HEK293 (cell line): ENCODE measurements at regions not wholly inside any gene's neighbourhood (a gene's known extent, or its start where the extent isn't known, plus 50 kb on each side); places are given as distances from the start of the nearest gene placed in this dataset.
"Not testable (repeated sequence)": the region's sequence is repeated elsewhere in the genome, so short reads cannot be mapped to it uniquely, and the experiment has no call there.

Experiments
- CTCF ChIA-PET: fragments of 350-600 bp; formaldehyde crosslinking; extraction: SDS; loops from one replicate; lab custom pipeline; 2021; ENCODE audit warnings: antibody characterized with exemption; lab: Yijun Ruan, JAX
- POLR2A ChIA-PET: fragments of 300-600 bp; formaldehyde crosslinking; extraction: SDS; loops from one replicate; lab custom pipeline; 2020; ENCODE audit warnings: antibody characterized with exemption, inconsistent platforms; lab: Yijun Ruan, JAX
- H3K27ac ChIP-seq: fragments of 200-500 bp; sonication (Bioruptor generic); 2 replicates; pipeline ENCODE4 v1.5.1; 2014; ENCODE audit warnings: low read depth, low read length, control low read depth, inconsistent platforms; ENCODE audit errors: extremely low read depth
- H3K36me3 ChIP-seq, 2 experiments: fragments of 200-500 bp in 1 of 2; sonication (Bioruptor generic) in 1 of 2; 1 replicate in 1 of 2; 2 replicates in 1 of 2; pipeline ENCODE4 v1.5.1; 2014 to 2017; ENCODE audit warnings: inconsistent platforms in 2 of 2, low read length in 2 of 2; ENCODE audit not compliant: control insufficient read depth in 2 of 2, insufficient read depth in 1 of 2
- H3K4me1 ChIP-seq: fragments of 200-500 bp; sonication (Bioruptor generic); 2 replicates; pipeline ENCODE4 v1.5.1; 2014; ENCODE audit warnings: mild to moderate bottlenecking, low read length, inconsistent platforms; ENCODE audit not compliant: control insufficient read depth, insufficient read depth
- H3K4me3 ChIP-seq: 2 replicates; pipeline ENCODE4 v1.5.1; 2011; ENCODE audit warnings: low read depth, mild to moderate bottlenecking, control low read depth, low read length, moderate library complexity
- H3K9me3 ChIP-seq: fragments of 200-500 bp; sonication (Bioruptor generic); 2 replicates; pipeline ENCODE4 v1.5.1; 2014; ENCODE audit warnings: low read depth, low read length, inconsistent platforms; ENCODE audit not compliant: control insufficient read depth, insufficient read depth
- AEBP2 ChIP-seq: fragments of 450-650 bp; formaldehyde crosslinking; IDR thresholded peaks from 2 replicates; pipeline ENCODE4 v1.5.1; 2016; ENCODE audit warnings: missing biosample characterization, missing genetic modification characterization, borderline replicate concordance
- GLI2 ChIP-seq: fragments of 450-650 bp; formaldehyde crosslinking; IDR thresholded peaks from 2 replicates; pipeline ENCODE4; 2017; ENCODE audit warnings: missing biosample characterization, missing genetic modification characterization, low read depth, borderline replicate concordance
- GLIS2 ChIP-seq: fragments of 450-650 bp; formaldehyde crosslinking; IDR thresholded peaks from 2 replicates; pipeline ENCODE4 v1.5.1; 2016; ENCODE audit warnings: missing biosample characterization, missing genetic modification characterization
- INSM2 ChIP-seq: fragments of 450-650 bp; formaldehyde crosslinking; IDR thresholded peaks from 2 replicates; pipeline ENCODE4 v1.5.1; 2016; ENCODE audit warnings: missing biosample characterization, missing genetic modification characterization
- KLF17 ChIP-seq: fragments of 450-650 bp; formaldehyde crosslinking; IDR thresholded peaks from 2 replicates; pipeline ENCODE4 v1.5.1; 2016; ENCODE audit warnings: missing biosample characterization, missing genetic modification characterization
- PRDM1 ChIP-seq: fragments of 450-650 bp; formaldehyde crosslinking; IDR thresholded peaks from 2 replicates; pipeline ENCODE4; 2016; ENCODE audit warnings: missing biosample characterization, missing genetic modification characterization
- SCRT2 ChIP-seq: fragments of 450-650 bp; formaldehyde crosslinking; IDR thresholded peaks from 2 replicates; pipeline ENCODE4 v1.5.1; 2016; ENCODE audit warnings: missing biosample characterization, missing genetic modification characterization
- WT1 ChIP-seq: fragments of 450-650 bp; formaldehyde crosslinking; IDR thresholded peaks from 2 replicates; pipeline ENCODE4 v1.5.1; 2016; ENCODE audit warnings: missing biosample characterization, missing genetic modification characterization
- ZBTB8A ChIP-seq: fragments of 450-650 bp; formaldehyde crosslinking; IDR thresholded peaks from 2 replicates; pipeline ENCODE4 v1.5.1; 2016; ENCODE audit warnings: missing biosample characterization, missing genetic modification characterization
- ZIC2 ChIP-seq: fragments of 450-650 bp; formaldehyde crosslinking; IDR thresholded peaks from 2 replicates; pipeline ENCODE4 v1.5.1; 2016; ENCODE audit warnings: missing biosample characterization, missing genetic modification characterization
- ZNF10 ChIP-seq: fragments of 450-650 bp; formaldehyde crosslinking; IDR thresholded peaks from 2 replicates; pipeline ENCODE4 v1.5.1; 2017; ENCODE audit warnings: missing biosample characterization, missing genetic modification characterization
- ZNF146 ChIP-seq: fragments of 450-650 bp; formaldehyde crosslinking; IDR thresholded peaks from 2 replicates; pipeline ENCODE4 v1.5.1; 2016; ENCODE audit warnings: missing biosample characterization, missing genetic modification characterization
- ZNF184 ChIP-seq: fragments of 450-650 bp; IDR thresholded peaks from 2 replicates; pipeline ENCODE4 v1.5.1; 2018; ENCODE audit warnings: missing biosample characterization, mild to moderate bottlenecking, missing genetic modification characterization
- ZNF266 ChIP-seq: fragments of 450-650 bp; formaldehyde crosslinking; IDR thresholded peaks from 2 replicates; pipeline ENCODE4 v1.5.1; 2016; ENCODE audit warnings: missing biosample characterization, missing genetic modification characterization, low read depth
- ZNF292 ChIP-seq: fragments of 450-650 bp; formaldehyde crosslinking; IDR thresholded peaks from 2 replicates; pipeline ENCODE4 v1.5.1; 2016; ENCODE audit warnings: low read depth, missing biosample characterization, missing genetic modification characterization, borderline replicate concordance
- ZNF324 ChIP-seq: fragments of 450-650 bp; formaldehyde crosslinking; IDR thresholded peaks from 2 replicates; pipeline ENCODE4 v1.5.1; 2016; ENCODE audit warnings: missing biosample characterization, missing genetic modification characterization
- ZNF335 ChIP-seq: fragments of 450-650 bp; formaldehyde crosslinking; conservative IDR thresholded peaks from 2 replicates; pipeline ENCODE4 v1.5.1; 2016; ENCODE audit warnings: missing biosample characterization, missing genetic modification characterization
- ZNF501 ChIP-seq: fragments of 450-650 bp; formaldehyde crosslinking; IDR thresholded peaks from 2 replicates; pipeline ENCODE4 v1.5.1; 2016; ENCODE audit warnings: missing biosample characterization, missing genetic modification characterization
- ZNF544 ChIP-seq: fragments of 450-650 bp; formaldehyde crosslinking; IDR thresholded peaks from 2 replicates; pipeline ENCODE4 v1.5.0; 2017; ENCODE audit warnings: missing biosample characterization, missing genetic modification characterization
- ZNF658 ChIP-seq: fragments of 450-650 bp; formaldehyde crosslinking; IDR thresholded peaks from 2 replicates; pipeline ENCODE4; 2016; ENCODE audit warnings: missing biosample characterization, missing genetic modification characterization
- ZNF704 ChIP-seq: fragments of 450-650 bp; formaldehyde crosslinking; IDR thresholded peaks from 2 replicates; pipeline ENCODE4 v1.5.1; 2016; ENCODE audit warnings: missing biosample characterization, missing genetic modification characterization
- ZNF747 ChIP-seq: fragments of 450-650 bp; formaldehyde crosslinking; IDR thresholded peaks from 2 replicates; pipeline ENCODE4 v1.5.1; 2016; ENCODE audit warnings: missing biosample characterization, missing genetic modification characterization
- TF ChIP-seq, protein P1 (sequence below): fragments of 450-650 bp; IDR thresholded peaks from 2 replicates; pipeline ENCODE4 v1.5.1; 2018; ENCODE audit warnings: missing biosample characterization, mild to moderate bottlenecking, missing genetic modification characterization

GRCh38 chr3:177498037-177498857, 301.0 kb upstream of the TBL1XR1 start:
- Histone ChIP-seq H3K9me3 (no peaks in the 10 kb centered on the region), H3K4me1 (no peaks in the 10 kb centered on the region), H3K4me3 (no peak overlapping the region), H3K36me3 (no peaks in the 10 kb centered on the region), H3K27ac (no peak overlapping the region)
- ChIA-PET CTCF (interaction anchor here (0.5 to 0.8 kb wide), 2 partner anchors 13 to 34 kb away, joined by 3 to 4 read pairs; no protein-coding TSS in a partner anchor), POLR2A (no interaction called here)
- 0 out of 2 replicates have a peak, but pooled peaks have one; percentile 20 for TF ChIP-seq SCRT2
- no peak for TF ChIP-seq WT1
- no peak for TF ChIP-seq ZNF324 (tag by site-specific recombination)
- TF ChIP-seq ZNF10: 0 out of 2 replicates have a peak, but pooled peaks have one; percentile 19
- no peak for TF ChIP-seq ZBTB8A
- TF ChIP-seq GLIS2 (tag by site-specific recombination): no peak
- TF ChIP-seq, protein P1, sequence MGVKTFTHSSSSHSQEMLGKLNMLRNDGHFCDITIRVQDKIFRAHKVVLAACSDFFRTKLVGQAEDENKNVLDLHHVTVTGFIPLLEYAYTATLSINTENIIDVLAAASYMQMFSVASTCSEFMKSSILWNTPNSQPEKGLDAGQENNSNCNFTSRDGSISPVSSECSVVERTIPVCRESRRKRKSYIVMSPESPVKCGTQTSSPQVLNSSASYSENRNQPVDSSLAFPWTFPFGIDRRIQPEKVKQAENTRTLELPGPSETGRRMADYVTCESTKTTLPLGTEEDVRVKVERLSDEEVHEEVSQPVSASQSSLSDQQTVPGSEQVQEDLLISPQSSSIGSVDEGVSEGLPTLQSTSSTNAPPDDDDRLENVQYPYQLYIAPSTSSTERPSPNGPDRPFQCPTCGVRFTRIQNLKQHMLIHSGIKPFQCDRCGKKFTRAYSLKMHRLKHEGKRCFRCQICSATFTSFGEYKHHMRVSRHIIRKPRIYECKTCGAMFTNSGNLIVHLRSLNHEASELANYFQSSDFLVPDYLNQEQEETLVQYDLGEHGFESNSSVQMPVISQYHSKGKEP (tag by site-specific recombination): no peak
- TF ChIP-seq ZNF544 (tag by site-specific recombination): no peak
- TF ChIP-seq ZNF335: no peak
- TF ChIP-seq PRDM1 (tag by site-specific recombination): peak; percentile 53
- TF ChIP-seq ZNF704 (tag by site-specific recombination): no peak
- TF ChIP-seq ZNF747 (tag by site-specific recombination): no peak
- TF ChIP-seq ZNF658: no peak
- peak; percentile 50; the same call in 1 of the 2 replicates for TF ChIP-seq ZIC2 (tag by site-specific recombination)

GRCh38 chr3:177499039-177499438, 301.8 kb upstream of the TBL1XR1 start:
- CTCF ChIA-PET: interaction anchor here (0.8 kb wide), 1 partner anchor 12 kb away, joined by 3 read pairs; no protein-coding TSS in a partner anchor
- H3K4me1 ChIP-seq, POLR2A ChIA-PET: not testable (repeated sequence)

DNA sequence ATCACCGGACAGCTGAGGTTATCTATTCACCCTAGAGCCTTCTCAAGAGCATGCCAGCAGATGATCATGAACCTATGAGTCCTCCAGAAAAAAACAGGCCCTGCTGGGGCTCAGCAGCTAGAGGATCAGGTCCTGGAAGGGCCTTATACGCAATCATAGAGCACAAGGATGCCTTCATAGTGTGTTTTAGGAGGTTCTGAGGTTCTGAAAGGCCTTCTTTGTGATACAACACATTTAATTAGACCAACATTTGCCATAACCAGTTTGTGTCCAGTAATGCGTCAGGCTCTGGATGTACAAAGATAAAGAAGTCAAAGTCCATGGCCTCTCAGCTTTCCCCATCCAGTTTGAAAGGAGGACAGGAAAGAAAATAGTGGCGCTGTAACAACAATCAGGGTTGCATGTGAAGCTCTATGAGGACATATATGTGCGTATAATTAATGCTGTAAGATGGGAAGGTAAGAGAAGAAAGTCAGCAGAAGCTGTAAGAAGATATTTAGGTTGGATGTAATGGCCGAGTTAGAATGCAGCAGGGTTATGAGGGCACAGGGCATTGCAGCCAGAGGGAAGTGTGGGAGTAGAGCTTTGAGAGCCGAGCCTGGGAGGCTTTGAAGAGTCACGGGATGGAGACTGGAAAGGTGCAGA, 302.6 kb upstream of the TBL1XR1 start:
- Histone ChIP-seq H3K27ac (no peak overlapping the region), H3K4me3 (no peak overlapping the region), H3K9me3 (no peaks in the 10 kb centered on the region), H3K4me1 (no peaks in the 10 kb centered on the region), H3K36me3 (no peaks in the 10 kb centered on the region)
- POLR2A ChIA-PET: no interaction called here
- TF ChIP-seq INSM2 (tag by site-specific recombination) (no peak), ZNF292 (tag by site-specific recombination) (no peak), ZNF501 (tag by site-specific recombination) (no peak), AEBP2 (tag by site-specific recombination) (no peak), ZNF266 (tag by site-specific recombination) (no peak), ZNF184 (tag by site-specific recombination) (no peak), KLF17 (tag by site-specific recombination) (no peak), GLI2 (tag by site-specific recombination) (no peak)
- CTCF ChIA-PET: interaction anchor here (0.6 kb wide), 1 partner anchor 453 kb away, joined by 3 read pairs; no protein-coding TSS in a partner anchor

More at GRCh38 chr3:177499039-177499438, 301.8 kb upstream of the TBL1XR1 start:
- H3K4me3 ChIP-seq: not testable (repeated sequence)
- TF ChIP-seq ZNF146: peak; percentile 93
- TF ChIP-seq, all 188 proteins: peak for 1; not testable (repeated sequence) for 187
- not testable (repeated sequence) for H3K36me3 ChIP-seq, H3K27ac ChIP-seq, H3K9me3 ChIP-seq
